ENCODE measurements at regions not wholly inside any gene's neighbourhood (a gene's known extent, or its start where the extent isn't known, plus 50 kb on each side); places are given as distances from the start of the nearest gene placed in this dataset.

- TF ChIP-seq CTCF (IDR thresholded peaks at IDR 0.05; ENCODE audit: low read depth, low read length), result no peak
- no peak overlapping the region for H3K4me3 ChIP-seq (ENCODE audit: low read depth, low read length)
Observed at GRCh38 chr4:11719879-11720278, 291.2 kb upstream of the HS3ST1 start.

GRCh38 chr4:11715753-11716521 is 287.2 kb upstream of the HS3ST1 start:
- no peak for TF ChIP-seq CTCF (IDR thresholded peaks at IDR 0.05; ENCODE audit: low read depth, low read length)
- H3K4me3 ChIP-seq (ENCODE audit: low read depth, low read length), result no peak overlapping the region

- TF ChIP-seq CTCF (IDR thresholded peaks at IDR 0.05; ENCODE audit: low read depth, low read length), result no peak
- no peak overlapping the region for H3K4me3 ChIP-seq (ENCODE audit: low read depth, low read length)
Observed at GRCh38 chr4:11710453-11711093, 281.9 kb upstream of the HS3ST1 start.

DNA sequence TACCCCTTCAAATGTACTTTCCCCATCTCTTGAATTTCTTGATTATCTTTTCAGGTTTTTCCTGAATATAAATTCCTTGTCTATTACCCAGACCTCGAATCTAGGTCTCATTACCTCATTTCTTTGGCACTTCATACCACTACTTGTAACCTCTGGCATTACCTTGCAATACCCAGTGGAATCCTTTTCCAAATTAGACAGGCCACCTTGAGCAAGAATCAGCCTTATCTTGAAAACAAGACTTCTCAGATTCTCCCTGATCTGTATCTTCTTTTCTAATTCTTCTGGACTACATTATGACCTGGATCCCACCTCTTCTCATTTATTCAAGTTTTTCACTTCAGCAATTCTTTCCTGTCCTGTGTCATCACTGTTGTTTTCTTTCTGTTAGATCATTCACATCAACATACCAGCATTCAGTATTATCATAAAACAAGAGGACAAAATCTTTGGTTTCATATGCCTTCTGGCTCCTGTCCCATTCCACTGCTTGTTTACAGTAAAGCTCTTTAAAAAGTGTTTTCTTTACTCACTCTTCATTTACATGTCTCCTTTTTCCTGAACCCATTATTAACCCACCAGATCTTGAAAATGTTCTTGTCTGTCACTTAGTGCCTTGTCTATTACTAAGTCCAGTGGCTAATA is 275.6 kb upstream of the HS3ST1 start:
- TF ChIP-seq CTCF (IDR thresholded peaks at IDR 0.05; ENCODE audit: low read depth, low read length), result no peak
- no peak overlapping the region for H3K4me3 ChIP-seq (ENCODE audit: low read depth, low read length)

DNA sequence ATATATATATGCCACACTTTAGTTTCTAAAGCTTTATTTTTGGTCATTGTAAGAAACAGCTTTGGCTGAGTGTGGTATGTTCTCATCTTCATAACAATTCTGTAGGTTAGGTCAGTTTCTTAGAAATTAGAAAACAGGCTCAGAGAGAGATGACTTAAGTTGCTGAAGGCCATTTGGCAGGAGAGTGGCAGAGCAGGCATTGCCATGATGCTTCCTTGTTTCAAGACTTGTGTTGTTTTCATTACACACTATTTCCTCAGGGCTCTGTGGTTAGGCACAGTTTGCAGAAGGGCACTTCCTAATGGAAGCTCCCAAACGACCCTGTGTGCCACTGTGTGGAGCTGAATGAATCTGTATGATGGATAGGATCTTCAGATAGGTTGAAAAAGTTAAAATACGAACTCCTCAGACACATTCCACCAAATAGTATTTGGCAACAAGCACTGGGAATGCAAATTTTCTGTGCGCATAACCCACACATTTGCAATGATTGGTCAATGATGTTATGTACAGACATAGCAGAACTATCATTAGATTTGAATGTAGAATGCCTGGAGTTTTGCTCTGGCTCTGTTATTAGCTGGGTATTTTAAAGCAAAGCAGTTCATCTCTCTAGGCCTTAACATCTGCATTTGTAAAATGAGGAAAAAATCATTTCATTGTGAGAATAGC is 274.3 kb upstream of the HS3ST1 start:
- TF ChIP-seq CTCF (IDR thresholded peaks at IDR 0.05; ENCODE audit: low read depth, low read length), result no peak
- H3K4me3 ChIP-seq (ENCODE audit: low read depth, low read length), result no peak overlapping the region

- no peak for TF ChIP-seq CTCF (IDR thresholded peaks at IDR 0.05; ENCODE audit: low read depth, low read length)
- no peak overlapping the region for H3K4me3 ChIP-seq (ENCODE audit: low read depth, low read length)
Observed at GRCh38 chr4:11701966-11702725, 273.5 kb upstream of the HS3ST1 start.
